ENCODE measurements at regions not wholly inside any gene's neighbourhood (a gene's known extent, or its start where the extent isn't known, plus 50 kb on each side); places are given as distances from the start of the nearest gene placed in this dataset.

- H3K4me3 ChIP-seq (replicated peaks; ENCODE audit: low read depth, low read length): no peak overlapping the region
- TF ChIP-seq, protein P1, sequence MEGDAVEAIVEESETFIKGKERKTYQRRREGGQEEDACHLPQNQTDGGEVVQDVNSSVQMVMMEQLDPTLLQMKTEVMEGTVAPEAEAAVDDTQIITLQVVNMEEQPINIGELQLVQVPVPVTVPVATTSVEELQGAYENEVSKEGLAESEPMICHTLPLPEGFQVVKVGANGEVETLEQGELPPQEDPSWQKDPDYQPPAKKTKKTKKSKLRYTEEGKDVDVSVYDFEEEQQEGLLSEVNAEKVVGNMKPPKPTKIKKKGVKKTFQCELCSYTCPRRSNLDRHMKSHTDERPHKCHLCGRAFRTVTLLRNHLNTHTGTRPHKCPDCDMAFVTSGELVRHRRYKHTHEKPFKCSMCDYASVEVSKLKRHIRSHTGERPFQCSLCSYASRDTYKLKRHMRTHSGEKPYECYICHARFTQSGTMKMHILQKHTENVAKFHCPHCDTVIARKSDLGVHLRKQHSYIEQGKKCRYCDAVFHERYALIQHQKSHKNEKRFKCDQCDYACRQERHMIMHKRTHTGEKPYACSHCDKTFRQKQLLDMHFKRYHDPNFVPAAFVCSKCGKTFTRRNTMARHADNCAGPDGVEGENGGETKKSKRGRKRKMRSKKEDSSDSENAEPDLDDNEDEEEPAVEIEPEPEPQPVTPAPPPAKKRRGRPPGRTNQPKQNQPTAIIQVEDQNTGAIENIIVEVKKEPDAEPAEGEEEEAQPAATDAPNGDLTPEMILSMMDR (IDR thresholded peaks at IDR 0.05; ENCODE audit: low read depth, low read length, missing control alignments): no peak
- DNase-seq (ENCODE audit: extremely low read depth, low read depth): no peak
These were observed 52.4 kb upstream of the GNAI1 start for GRCh38 chr7:80082213-80082612.

DNA sequence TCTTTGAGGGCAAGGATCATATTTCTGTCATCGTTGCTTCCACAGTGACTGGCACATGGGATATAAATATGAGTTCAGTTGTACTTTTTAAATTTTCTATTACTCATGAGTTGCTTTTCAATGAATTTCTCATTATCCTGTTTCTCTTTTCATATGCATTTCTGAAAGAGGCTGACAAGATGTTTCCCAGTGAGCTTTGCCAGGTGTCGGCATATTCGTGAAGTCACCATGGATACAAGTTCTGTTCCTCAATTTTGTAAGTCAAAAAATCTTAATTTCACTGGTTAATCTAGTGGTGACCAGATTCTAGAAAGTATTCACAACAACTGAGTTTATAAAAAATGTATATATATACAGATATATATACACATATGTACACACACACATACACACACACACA lies 55.7 kb upstream of the GNAI1 start:
- no peak for DNase-seq (ENCODE audit: extremely low read depth, low read depth)
- no peak overlapping the region for H3K4me3 ChIP-seq (replicated peaks; ENCODE audit: low read depth, low read length)
- TF ChIP-seq, protein P1 (IDR thresholded peaks at IDR 0.05; ENCODE audit: low read depth, low read length, missing control alignments): no peak

DNA sequence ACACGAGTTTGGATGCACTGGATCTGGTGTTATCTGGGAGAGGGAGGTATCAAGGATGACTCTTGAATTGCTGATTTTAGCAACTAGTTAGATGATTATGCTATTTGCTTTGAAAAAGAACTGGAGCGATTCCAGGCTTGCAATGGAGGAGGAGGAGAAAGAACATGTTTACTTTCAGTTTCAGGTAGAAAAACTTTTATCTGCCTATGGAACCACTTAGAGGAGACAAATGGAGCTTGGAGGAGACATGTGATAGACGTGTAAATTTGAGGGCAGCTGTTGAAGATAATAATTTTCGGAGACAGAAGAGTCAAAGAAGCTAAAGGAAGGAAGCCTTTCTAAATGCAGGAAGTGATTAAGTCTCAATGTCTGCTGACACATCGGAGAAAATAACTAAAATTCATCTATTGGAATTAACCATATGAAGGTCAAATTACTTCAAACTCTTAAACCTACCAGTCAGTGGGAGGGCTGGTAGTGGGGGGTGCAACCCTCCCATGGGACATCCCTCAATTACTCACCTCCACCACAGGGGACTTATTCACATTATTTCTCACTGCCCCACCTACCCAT lies 56.4 kb upstream of the GNAI1 start:
- DNase-seq (ENCODE audit: extremely low read depth, low read depth): no peak
- no peak overlapping the region for H3K4me3 ChIP-seq (replicated peaks; ENCODE audit: low read depth, low read length)
- TF ChIP-seq, protein P1 (IDR thresholded peaks at IDR 0.05; ENCODE audit: low read depth, low read length, missing control alignments): no peak

GRCh38 chr7:80070391-80070790 lies 64.2 kb upstream of the GNAI1 start:
- TF ChIP-seq, protein P1 (IDR thresholded peaks at IDR 0.05; ENCODE audit: low read depth, low read length, missing control alignments): no peak
- H3K4me3 ChIP-seq (replicated peaks; ENCODE audit: low read depth, low read length): no peak overlapping the region
- no peak for DNase-seq (ENCODE audit: extremely low read depth, low read depth)

DNA sequence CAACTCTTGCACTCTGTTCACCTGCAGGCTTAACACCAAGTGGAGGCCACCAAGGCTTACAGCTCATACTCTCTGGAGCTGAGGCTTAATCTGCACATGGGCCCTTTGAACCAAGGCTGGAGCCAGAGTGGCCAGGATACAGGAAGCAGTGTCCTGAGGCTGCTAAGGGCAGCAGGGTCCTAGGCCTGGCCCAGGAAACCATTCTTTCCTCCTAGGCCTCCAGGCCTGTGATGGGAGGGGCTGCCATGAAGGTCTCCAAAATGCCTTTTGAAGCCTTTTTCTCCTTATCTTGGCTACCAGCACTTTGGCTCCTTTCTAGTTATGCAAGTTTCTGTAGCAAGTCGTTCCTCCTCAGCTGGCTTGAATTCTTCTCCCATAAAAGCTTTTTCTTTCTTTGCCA lies 68.0 kb upstream of the GNAI1 start:
- H3K4me3 ChIP-seq (replicated peaks; ENCODE audit: low read depth, low read length): no peak overlapping the region
- DNase-seq (ENCODE audit: extremely low read depth, low read depth): no peak
- TF ChIP-seq, protein P1 (IDR thresholded peaks at IDR 0.05; ENCODE audit: low read depth, low read length, missing control alignments): no peak

DNA sequence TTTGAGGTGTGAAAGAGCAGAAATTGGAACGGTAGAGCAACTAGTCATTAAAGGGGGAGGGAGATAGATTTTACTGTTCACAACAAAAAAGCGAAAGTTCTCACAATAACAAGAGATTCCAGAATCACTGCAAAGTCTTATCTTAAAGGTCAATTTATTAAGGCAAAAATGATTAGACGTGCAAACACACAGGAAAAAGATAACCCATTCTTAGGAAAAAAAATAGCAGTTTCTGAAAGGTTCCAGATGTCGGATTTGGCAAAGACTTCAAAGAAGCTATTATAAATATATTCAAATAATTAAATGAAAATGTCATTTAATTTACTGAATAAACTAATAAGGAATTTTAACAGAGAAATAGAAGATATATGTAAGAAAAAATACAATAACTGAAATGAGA lies 70.8 kb upstream of the GNAI1 start:
- TF ChIP-seq, protein P1 (IDR thresholded peaks at IDR 0.05; ENCODE audit: low read depth, low read length, missing control alignments): no peak
- no peak overlapping the region for H3K4me3 ChIP-seq (replicated peaks; ENCODE audit: low read depth, low read length)
- DNase-seq (ENCODE audit: extremely low read depth, low read depth): no peak

DNA sequence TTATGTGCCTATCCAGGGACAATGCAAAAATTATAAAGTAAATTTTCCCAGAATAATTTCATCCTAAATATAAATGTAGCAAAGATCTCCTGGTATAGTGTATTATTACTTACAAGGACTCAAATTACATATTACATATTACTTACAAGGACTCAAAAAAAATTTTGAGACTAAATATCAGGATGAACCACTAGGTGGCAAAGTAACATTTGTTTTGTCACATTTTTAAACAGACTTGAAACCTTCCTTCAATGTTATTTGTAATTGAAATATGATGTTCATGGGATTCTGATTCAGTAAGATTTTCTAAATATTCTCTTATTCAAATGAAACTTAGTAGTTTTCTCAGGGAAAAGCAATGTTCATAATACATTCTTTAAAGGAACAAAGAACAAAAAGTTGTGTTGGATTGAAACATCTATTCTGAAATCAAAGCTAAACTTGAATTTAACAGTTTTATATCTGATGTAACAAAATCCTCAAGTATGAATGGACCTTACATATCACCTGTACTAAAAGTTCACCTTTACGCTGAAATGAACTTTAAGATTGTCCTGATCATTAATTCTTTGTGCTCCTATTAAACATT lies 74.3 kb upstream of the GNAI1 start:
- TF ChIP-seq, protein P1 (IDR thresholded peaks at IDR 0.05; ENCODE audit: low read depth, low read length, missing control alignments): peak; percentile 22
- peak; percentile 37 for DNase-seq (ENCODE audit: extremely low read depth, low read depth)
- no peak overlapping the region for H3K4me3 ChIP-seq (replicated peaks; ENCODE audit: low read depth, low read length)
